K562 (cell line): ENCODE measurements at regions not wholly inside any gene's neighbourhood (a gene's known extent, or its start where the extent isn't known, plus 50 kb on each side); places are given as distances from the start of the nearest gene placed in this dataset.

Experiments used
- ATAC-seq: fragments of 200-7000 bp; cut with Tn5 transposase; 3 replicates; pipeline ENCODE4 v1.9.1; 2020; ENCODE audit warnings: moderate library complexity
- BruUV-seq: library from RNA; stranded (reverse); fragments of 400-500 nt; replicated peaks from 2 replicates; lab custom pipeline; 2021; lab: Mats Ljungman, UMichigan
- CTCF ChIA-PET: fragments of 300-600 bp; formaldehyde crosslinking; extraction: SDS; loops from one replicate; lab custom pipeline; 2021; ENCODE audit warnings: low intra/inter-chr PET ratio; lab: Yijun Ruan, JAX
- POLR2A ChIA-PET: fragments of 300-600, 350-650 bp; sonication (Branson Sonifier 250); formaldehyde crosslinking; extraction: SDS; loops from one replicate; lab custom pipeline; 2021; ENCODE audit warnings: antibody characterized with exemption, inconsistent platforms; lab: Yijun Ruan, JAX
- DNase-seq, 4 experiments: peaks; one replicate each; pipeline versions ENCODE4 v3.0.0 to v3.0.0-alpha.2; 2011 to 2018; ENCODE audit warnings: low spot score in 3 of 4, mixed read lengths in 3 of 4; ENCODE audit errors: extremely low read depth in 1 of 4
- FAIRE-seq: peaks from 2 replicates; lab custom pipeline; 2011; peaks lifted over from hg19 to GRCh38; lab: Jason Lieb, UNC
- H2AFZ ChIP-seq: 2 replicates; pipeline ENCODE4 v1.6.0; 2011; ENCODE audit warnings: low read depth, low read length, control low read depth, inconsistent platforms
- H3K27ac ChIP-seq: fragments of 200-600 bp; 3 replicates; pipeline ENCODE4 v1.8.0; 2011; ENCODE audit warnings: low read depth, mild to moderate bottlenecking, control low read depth, inconsistent platforms, low read length, moderate library complexity, mixed read lengths; ENCODE audit errors: extremely low read depth
- H3K27me3 ChIP-seq, 2 experiments: fragments of 300-600 bp in 1 of 2; 2 replicates in 1 of 2; 3 replicates in 1 of 2; pipeline versions ENCODE4 v1.6.0 to v1.8.0; 2011; ENCODE audit warnings: inconsistent platforms in 2 of 2, low read length in 2 of 2, mild to moderate bottlenecking in 1 of 2, mixed read lengths in 1 of 2, moderate library complexity in 1 of 2; ENCODE audit not compliant: control insufficient read depth in 2 of 2, insufficient read depth in 2 of 2
- H3K36me3 ChIP-seq: fragments of 300-600 bp; 3 replicates; pipeline ENCODE4 v1.8.0; 2011; ENCODE audit warnings: mild to moderate bottlenecking, low read length, inconsistent platforms; ENCODE audit not compliant: control insufficient read depth, insufficient read depth
- H3K4me1 ChIP-seq, 2 experiments: fragments of 200-600 bp in 1 of 2; replicated peaks in 1 of 2; 2 replicates in 1 of 2; 3 replicates in 1 of 2; pipeline versions ENCODE4 v1.5.1 to v1.8.0; 2011; ENCODE audit warnings: inconsistent platforms in 2 of 2, low read length in 2 of 2, mild to moderate bottlenecking in 1 of 2, mixed read lengths in 1 of 2, moderate library complexity in 1 of 2; ENCODE audit not compliant: control insufficient read depth in 2 of 2, insufficient read depth in 2 of 2
- H3K4me2 ChIP-seq: 2 replicates; pipeline ENCODE4 v1.6.1; 2011; ENCODE audit warnings: low read length, control low read depth, inconsistent platforms, mixed read lengths; ENCODE audit not compliant: insufficient read depth
- H3K4me3 ChIP-seq: fragments of 200-600 bp; sonication (generic), shearing (Covaris generic); 2 replicates; pipeline ENCODE4 v1.5.1; 2016; ENCODE audit warnings: control low read depth, inconsistent platforms
- H3K79me2 ChIP-seq: fragments of 200-600 bp; 3 replicates; pipeline ENCODE4 v1.8.0; 2011; ENCODE audit warnings: low read length, inconsistent platforms; ENCODE audit not compliant: control insufficient read depth, insufficient read depth
- H3K9ac ChIP-seq, 2 experiments: 2 replicates each; pipeline versions ENCODE4 v1.6.0 to v1.6.1; 2011; ENCODE audit warnings: low read depth in 2 of 2, low read length in 2 of 2, control low read depth in 1 of 2, inconsistent platforms in 1 of 2, mild to moderate bottlenecking in 1 of 2, mixed read lengths in 1 of 2; ENCODE audit not compliant: insufficient read depth in 1 of 2
- H3K9me1 ChIP-seq: one replicate; pipeline ENCODE4 v1.6.0; 2011; ENCODE audit warnings: inconsistent platforms, mild to moderate bottlenecking, low read length, moderate library complexity; ENCODE audit not compliant: control insufficient read depth, insufficient read depth
- H3K9me3 ChIP-seq: replicated peaks from 2 replicates; pipeline ENCODE4 v1.5.1; 2011; ENCODE audit warnings: low read depth, low read length, inconsistent platforms; ENCODE audit not compliant: control insufficient read depth, insufficient read depth
- H4K20me1 ChIP-seq: replicated peaks from 2 replicates; pipeline ENCODE4 v1.6.1; 2011; ENCODE audit warnings: low read length, inconsistent platforms, mixed read lengths; ENCODE audit not compliant: control insufficient read depth, insufficient read depth
- BRF1 ChIP-seq: IDR thresholded peaks from 3 replicates; pipeline ENCODE4 v1.6.1; 2011; ENCODE audit warnings: borderline replicate concordance, mild to moderate bottlenecking; ENCODE audit not compliant: insufficient read length; ENCODE audit errors: extremely low read depth
- E2F3 ChIP-seq: fragments of 250-450 bp; sonication (Bioruptor Pico); IDR thresholded peaks from 2 replicates; pipeline ENCODE4 v1.4.0; 2020; ENCODE audit warnings: mild to moderate bottlenecking
- JUNB ChIP-seq: fragments of 450-650 bp; formaldehyde crosslinking; conservative IDR thresholded peaks from 2 replicates; pipeline ENCODE4 v1.4.0; 2020; ENCODE audit warnings: mild to moderate bottlenecking
- KDM1A ChIP-seq, 2 experiments: fragments of 450-650 bp; IDR thresholded peaks; 2 replicates each; pipeline ENCODE4 v1.6.1; 2016; ENCODE audit warnings: mild to moderate bottlenecking in 2 of 2
- MTF1 ChIP-seq: fragments of 250-450 bp; sonication (Bioruptor Pico); IDR thresholded peaks from 2 replicates; pipeline ENCODE4 v1.9.0; 2021; ENCODE audit warnings: moderate library complexity, mild to moderate bottlenecking, inconsistent platforms, borderline replicate concordance
- PHF20 ChIP-seq: fragments of 450-650 bp; IDR thresholded peaks from 2 replicates; pipeline ENCODE4 v1.6.1; 2018; ENCODE audit not compliant: partially characterized antibody
- RBM17 ChIP-seq: fragments of 200-400 bp; formaldehyde crosslinking; IDR thresholded peaks from 2 replicates; pipeline ENCODE4 v1.6.1; 2017; ENCODE audit warnings: low read depth, mild to moderate bottlenecking, low read length, borderline replicate concordance
- RFX5 ChIP-seq: IDR thresholded peaks from 2 replicates; pipeline ENCODE4 v1.6.1; 2011; ENCODE audit warnings: low read depth, mild to moderate bottlenecking, improper control_type of control experiment, low read length
- RFX7 ChIP-seq: fragments of 250-450 bp; sonication (Bioruptor Pico); IDR thresholded peaks from 2 replicates; pipeline ENCODE4 v1.5.1; 2021; ENCODE audit warnings: mild to moderate bottlenecking
- SRF ChIP-seq, 2 experiments: fragments of 250-450, 450-650 bp in 1 of 2; sonication (Bioruptor Pico) in 1 of 2; sonication (generic) in 1 of 2; formaldehyde crosslinking; IDR thresholded peaks; 2 replicates each; pipeline versions ENCODE4 v1.5.0 to v1.5.1; 2020 to 2022; ENCODE audit warnings: mild to moderate bottlenecking in 1 of 2, missing genetic modification reagents in 1 of 2
- SRSF7 ChIP-seq: fragments of 200-400 bp; formaldehyde crosslinking; optimal IDR thresholded peaks from 2 replicates; pipeline ENCODE3; 2017; ENCODE audit warnings: mild to moderate bottlenecking, low read depth, low read length
- TCF3 ChIP-seq: sonication (generic); formaldehyde crosslinking; IDR thresholded peaks from 2 replicates; pipeline ENCODE4 v1.4.0; 2020; ENCODE audit warnings: mild to moderate bottlenecking, missing genetic modification reagents
- ZNF316 ChIP-seq: fragments of 450-650 bp; IDR thresholded peaks from 2 replicates; pipeline ENCODE4 v1.6.1; 2016
- ZNF551 ChIP-seq: fragments of 250-450 bp; sonication (Bioruptor Pico); IDR thresholded peaks from 2 replicates; pipeline ENCODE4 v1.5.0; 2021; ENCODE audit warnings: mild to moderate bottlenecking, moderate library complexity
- WGBS: fragments of 100-300 bp; shearing (Covaris generic); methylation state at CpG from one replicate; pipeline ENCODE4 v1.1.6; 2016; ENCODE audit warnings: low coverage, mixed read lengths; ENCODE audit not compliant: insufficient coverage; ENCODE audit errors: missing lambda C conversion rate; 5-methylcytosine and 5-hydroxymethylcytosine counted together
- in situ Hi-C: fragments of 300-500 bp; cut with MboI; formaldehyde crosslinking; loops from 4 replicates; pipeline ENCODE4 v1.15.0; 2018; ENCODE audit warnings: inconsistent platforms, mixed read lengths
- intact Hi-C: fragments of 100-400 bp; cut with micrococcal nuclease; formaldehyde crosslinking; loops from 2 replicates; pipeline ENCODE4 v1.14.2; 2022
- TF ChIP-seq, protein P1 (sequence below): sonication (generic); formaldehyde crosslinking; IDR thresholded peaks from 2 replicates; pipeline ENCODE4 v1.8.0; 2022; ENCODE audit warnings: mild to moderate bottlenecking, missing genetic modification reagents
- TF ChIP-seq, protein P2 (sequence below): fragments of 450-650 bp; IDR thresholded peaks from 2 replicates; pipeline ENCODE4 v1.6.1; 2016; ENCODE audit warnings: borderline replicate concordance
- TF ChIP-seq, protein P3 (sequence below): fragments of 450-650 bp; IDR thresholded peaks from 2 replicates; pipeline ENCODE4 v1.7.1; 2018; ENCODE audit warnings: mild to moderate bottlenecking, low read depth; ENCODE audit not compliant: partially characterized antibody

DNA sequence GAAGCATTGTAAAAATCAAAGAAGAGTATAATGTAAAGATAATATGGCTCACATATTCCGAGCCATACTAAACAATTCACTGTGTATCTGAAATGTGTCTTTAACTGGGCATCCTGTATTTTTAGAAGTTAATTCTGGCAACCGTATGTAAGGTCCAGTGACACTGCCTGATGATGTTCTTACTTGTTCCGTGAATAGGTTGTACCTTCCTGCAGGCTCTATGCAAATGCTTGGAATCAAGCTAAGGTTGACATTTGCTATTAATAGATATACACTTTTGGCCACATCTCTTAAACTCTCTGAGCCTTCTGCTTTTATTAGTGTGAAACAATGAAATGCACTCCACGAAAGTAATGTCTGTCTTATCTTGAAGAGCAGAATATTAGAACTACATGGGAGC, 534.6 kb downstream of the CCDC85A start:
- WGBS: 0% methylated on average over 4 of the region's 4 CpGs
- in situ Hi-C loops: no loop called here
- POLR2A ChIA-PET: no interaction called here

More for the DNA sequence above, 534.6 kb downstream of the CCDC85A start:
- H3K79me2 ChIP-seq: no peaks in the 10 kb centered on the region
- no peaks in the 10 kb centered on the region for H3K9me3 ChIP-seq
- no peak overlapping the region for H3K27ac ChIP-seq
- H2AFZ ChIP-seq: no peak overlapping the region
- no TSS peak for BruUV-seq
- FAIRE-seq (no peak), ATAC-seq (no peak), DNase-seq (no peak)
- H3K4me2 ChIP-seq: no peak overlapping the region
- no peak overlapping the region for H3K9ac ChIP-seq
- no peaks in the 10 kb centered on the region for H3K36me3 ChIP-seq
- no peaks in the 10 kb centered on the region for H3K4me1 ChIP-seq
- no peak overlapping the region for H3K4me3 ChIP-seq
- no peaks in the 10 kb centered on the region for H4K20me1 ChIP-seq
- CTCF ChIA-PET: no interaction called here
- intact Hi-C loops: no loop called here
- TF ChIP-seq SRF (CRISPR knock-in tag; IDR thresholded peaks at IDR 0.05) (no peak), ZNF551 (CRISPR knock-in tag) (no peak), PHF20 (no peak), E2F3 (CRISPR knock-in tag) (no peak), SRSF7 (no peak), KDM1A (IDR thresholded peaks at IDR 0.05) (no peak), RFX5 (no peak), JUNB (CRISPR knock-in tag) (no peak), TCF3 (CRISPR knock-in tag) (no peak), BRF1 (no peak), RBM17 (no peak), RFX7 (CRISPR knock-in tag) (no peak), MTF1 (CRISPR knock-in tag) (no peak), ZNF316 (no peak)
- TF ChIP-seq, protein P1, sequence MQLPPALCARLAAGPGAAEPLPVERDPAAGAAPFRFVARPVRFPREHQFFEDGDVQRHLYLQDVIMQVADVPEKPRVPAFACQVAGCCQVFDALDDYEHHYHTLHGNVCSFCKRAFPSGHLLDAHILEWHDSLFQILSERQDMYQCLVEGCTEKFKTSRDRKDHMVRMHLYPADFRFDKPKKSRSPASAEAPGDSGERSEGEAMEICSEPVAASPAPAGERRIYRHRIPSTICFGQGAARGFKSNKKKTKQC (CRISPR knock-in tag): no peak
- TF ChIP-seq, protein P2, sequence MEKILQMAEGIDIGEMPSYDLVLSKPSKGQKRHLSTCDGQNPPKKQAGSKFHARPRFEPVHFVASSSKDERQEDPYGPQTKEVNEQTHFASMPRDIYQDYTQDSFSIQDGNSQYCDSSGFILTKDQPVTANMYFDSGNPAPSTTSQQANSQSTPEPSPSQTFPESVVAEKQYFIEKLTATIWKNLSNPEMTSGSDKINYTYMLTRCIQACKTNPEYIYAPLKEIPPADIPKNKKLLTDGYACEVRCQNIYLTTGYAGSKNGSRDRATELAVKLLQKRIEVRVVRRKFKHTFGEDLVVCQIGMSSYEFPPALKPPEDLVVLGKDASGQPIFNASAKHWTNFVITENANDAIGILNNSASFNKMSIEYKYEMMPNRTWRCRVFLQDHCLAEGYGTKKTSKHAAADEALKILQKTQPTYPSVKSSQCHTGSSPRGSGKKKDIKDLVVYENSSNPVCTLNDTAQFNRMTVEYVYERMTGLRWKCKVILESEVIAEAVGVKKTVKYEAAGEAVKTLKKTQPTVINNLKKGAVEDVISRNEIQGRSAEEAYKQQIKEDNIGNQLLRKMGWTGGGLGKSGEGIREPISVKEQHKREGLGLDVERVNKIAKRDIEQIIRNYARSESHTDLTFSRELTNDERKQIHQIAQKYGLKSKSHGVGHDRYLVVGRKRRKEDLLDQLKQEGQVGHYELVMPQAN: no peak
- TF ChIP-seq, protein P3, sequence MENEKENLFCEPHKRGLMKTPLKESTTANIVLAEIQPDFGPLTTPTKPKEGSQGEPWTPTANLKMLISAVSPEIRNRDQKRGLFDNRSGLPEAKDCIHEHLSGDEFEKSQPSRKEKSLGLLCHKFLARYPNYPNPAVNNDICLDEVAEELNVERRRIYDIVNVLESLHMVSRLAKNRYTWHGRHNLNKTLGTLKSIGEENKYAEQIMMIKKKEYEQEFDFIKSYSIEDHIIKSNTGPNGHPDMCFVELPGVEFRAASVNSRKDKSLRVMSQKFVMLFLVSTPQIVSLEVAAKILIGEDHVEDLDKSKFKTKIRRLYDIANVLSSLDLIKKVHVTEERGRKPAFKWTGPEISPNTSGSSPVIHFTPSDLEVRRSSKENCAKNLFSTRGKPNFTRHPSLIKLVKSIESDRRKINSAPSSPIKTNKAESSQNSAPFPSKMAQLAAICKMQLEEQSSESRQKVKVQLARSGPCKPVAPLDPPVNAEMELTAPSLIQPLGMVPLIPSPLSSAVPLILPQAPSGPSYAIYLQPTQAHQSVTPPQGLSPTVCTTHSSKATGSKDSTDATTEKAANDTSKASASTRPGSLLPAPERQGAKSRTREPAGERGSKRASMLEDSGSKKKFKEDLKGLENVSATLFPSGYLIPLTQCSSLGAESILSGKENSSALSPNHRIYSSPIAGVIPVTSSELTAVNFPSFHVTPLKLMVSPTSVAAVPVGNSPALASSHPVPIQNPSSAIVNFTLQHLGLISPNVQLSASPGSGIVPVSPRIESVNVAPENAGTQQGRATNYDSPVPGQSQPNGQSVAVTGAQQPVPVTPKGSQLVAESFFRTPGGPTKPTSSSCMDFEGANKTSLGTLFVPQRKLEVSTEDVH: no peak
- H3K27me3 ChIP-seq: no peaks in the 10 kb centered on the region
- no peaks in the 10 kb centered on the region for H3K9me1 ChIP-seq
